ENCODE measurements at regions not wholly inside any gene's neighbourhood (a gene's known extent, or its start where the extent isn't known, plus 50 kb on each side); places are given as distances from the start of the nearest gene placed in this dataset.

GRCh38 chr18:48476550-48476917 is 62.3 kb upstream of the CTIF start:
- intact Hi-C loops (cut with micrococcal nuclease; ENCODE audit: unreplicated experiment): loop anchor here (1.0 kb wide), 3 partner anchors 129 to 188 kb away; no protein-coding TSS in a partner anchor
- Histone ChIP-seq H3K9ac (ENCODE audit: insufficient read depth, low read depth, low read length) (no peak overlapping the region), H4K20me1 (ENCODE audit: insufficient read depth, low read length) (no peaks in the 10 kb centered on the region), H3K4me3 (replicated peaks in 1 of 3; ENCODE audit: insufficient read depth in 1 of 3, low read depth in 2 of 3, low read length in 3 of 3) (no peak overlapping the region), H3K27me3 (ENCODE audit: control insufficient read depth in 1 of 2, insufficient read depth in 2 of 2, low read length in 2 of 2) (peaks cover 0 to 3% of the 10 kb centered on the region in 2 experiments; a peak in 2 of 5 replicates), H3K36me3 (replicated peaks in 1 of 2; ENCODE audit: control insufficient read depth in 1 of 2, insufficient read depth in 2 of 2, low read length in 2 of 2) (no peaks in the 10 kb centered on the region), H2AFZ (ENCODE audit: low read length) (no peak overlapping the region), H3K79me2 (ENCODE audit: insufficient read depth, low read length) (no peaks in the 10 kb centered on the region), H3K4me1 (ENCODE audit: insufficient read depth, low read length) (peaks cover 16% of the 10 kb centered on the region), H3K9me3 (ENCODE audit: low read length) (no peaks in the 10 kb centered on the region), H3K4me2 (ENCODE audit: low read depth, low read length) (peak overlapping the region; percentile 36), H3K27ac (ENCODE audit: extremely low read length, insufficient read depth, low read length) (no peak overlapping the region)
- BruUV-seq (replicated peaks): no TSS peak
- DNase-seq (ENCODE audit: low spot score) (no peak), FAIRE-seq (no peak), ATAC-seq (peak; percentile 52)
- 57% methylated on average over 3 of the region's 3 CpGs for WGBS (ENCODE audit: low lambda C conversion rate)
- POLR2A ChIA-PET: interaction anchor here (0.6 to 1.6 kb wide), 4 partner anchors 23 to 168 kb away, joined by 3 to 5 read pairs (median 4); partner anchors contain the start of gene CTIF
- CTCF ChIA-PET (ENCODE audit: low intra/inter-chr PET ratio, low total read pairs): interaction anchor here (1.1 to 3.1 kb wide), 7 partner anchors 31 to 198 kb away, joined by 3 to 21 read pairs (median 3); no protein-coding TSS in a partner anchor
- in situ Hi-C loops (cut with HindIII; ENCODE audit: extremely low pct_ligation_motif_present, low pct_unique_long_range_greater_than_20kb): loop anchor here (10.0 kb wide), 2 partner anchors 98 to 158 kb away; no protein-coding TSS in a partner anchor
- TF ChIP-seq HNF4A (CRISPR knock-in tag; IDR thresholded peaks at IDR 0.05) (0 out of 2 replicates have a peak, but pooled peaks have one; percentile 11), NR2F6 (IDR thresholded peaks at IDR 0.05) (peak; percentile 37), NR2F6 (CRISPR knock-in tag; IDR thresholded peaks at IDR 0.05) (peak; percentile 43; the same call in 1 of the 2 replicates), ZNF746 (CRISPR knock-in tag; IDR thresholded peaks at IDR 0.05) (no peak)

GRCh38 chr18:48475635-48476549 is 62.9 kb upstream of the CTIF start:
- Histone ChIP-seq H4K20me1 (ENCODE audit: insufficient read depth, low read length) (no peaks in the 10 kb centered on the region), H2AFZ (ENCODE audit: low read length) (no peak overlapping the region), H3K9me3 (ENCODE audit: low read length) (no peaks in the 10 kb centered on the region), H3K27me3 (ENCODE audit: control insufficient read depth in 1 of 2, insufficient read depth in 2 of 2, low read length in 2 of 2) (peaks cover 0 to 3% of the 10 kb centered on the region in 2 experiments; a peak in 2 of 5 replicates), H3K4me2 (ENCODE audit: low read depth, low read length) (peak overlapping the region; percentile 36), H3K79me2 (ENCODE audit: insufficient read depth, low read length) (no peaks in the 10 kb centered on the region), H3K9ac (ENCODE audit: insufficient read depth, low read depth, low read length) (no peak overlapping the region), H3K4me3 (replicated peaks in 1 of 3; ENCODE audit: insufficient read depth in 1 of 3, low read depth in 2 of 3, low read length in 3 of 3) (no peak overlapping the region), H3K36me3 (replicated peaks in 1 of 2; ENCODE audit: control insufficient read depth in 1 of 2, insufficient read depth in 2 of 2, low read length in 2 of 2) (no peaks in the 10 kb centered on the region), H3K4me1 (ENCODE audit: insufficient read depth, low read length) (peaks cover 19% of the 10 kb centered on the region), H3K27ac (ENCODE audit: extremely low read length, insufficient read depth, low read length) (no peak overlapping the region)
- FAIRE-seq (peak; percentile 90), DNase-seq (ENCODE audit: low spot score) (peak; percentile 80), ATAC-seq (peak; percentile 98)
- ChIA-PET CTCF (ENCODE audit: low intra/inter-chr PET ratio, low total read pairs) (interaction anchor here (1.1 to 3.1 kb wide), 6 partner anchors 30 to 199 kb away, joined by 3 to 21 read pairs (median 6); no protein-coding TSS in a partner anchor), POLR2A (interaction anchor here (0.6 to 1.6 kb wide), 4 partner anchors 23 to 169 kb away, joined by 3 to 5 read pairs (median 4); partner anchors contain the start of gene CTIF)
- intact Hi-C loops (cut with micrococcal nuclease; ENCODE audit: unreplicated experiment): loop anchor here (1.0 kb wide), 3 partner anchors 129 to 188 kb away; no protein-coding TSS in a partner anchor
- WGBS (ENCODE audit: low lambda C conversion rate): 22% methylated on average over 7 of the region's 8 CpGs
- in situ Hi-C loops (cut with HindIII; ENCODE audit: extremely low pct_ligation_motif_present, low pct_unique_long_range_greater_than_20kb): loop anchor here (10.0 kb wide), 2 partner anchors 99 to 159 kb away; no protein-coding TSS in a partner anchor
- no TSS peak for BruUV-seq (replicated peaks)
- no peak for TF ChIP-seq ZNF34 (CRISPR knock-in tag; IDR thresholded peaks at IDR 0.05; ENCODE audit: borderline replicate concordance)
- no peak for TF ChIP-seq ARID5B (CRISPR knock-in tag; IDR thresholded peaks at IDR 0.05)
- TF ChIP-seq SRF (IDR thresholded peaks at IDR 0.05; ENCODE audit: low read depth, low read length): no peak
- TF ChIP-seq RXRB (CRISPR knock-in tag; IDR thresholded peaks at IDR 0.05; ENCODE audit: borderline replicate concordance): peak; percentile 21; the same call in 1 of the 2 replicates
- no peak for TF ChIP-seq FOXP1 (IDR thresholded peaks at IDR 0.05)
- no peak for TF ChIP-seq FOXP1 (CRISPR knock-in tag; IDR thresholded peaks at IDR 0.05)
- TF ChIP-seq SMARCC2 (IDR thresholded peaks at IDR 0.05): no peak
- TF ChIP-seq CREM (IDR thresholded peaks at IDR 0.05): no peak
- no peak for TF ChIP-seq CREM (CRISPR knock-in tag; IDR thresholded peaks at IDR 0.05)
- TF ChIP-seq ATRX (CRISPR knock-in tag; IDR thresholded peaks at IDR 0.05; ENCODE audit: borderline replicate concordance): no peak
- TF ChIP-seq ZFY (CRISPR knock-in tag; IDR thresholded peaks at IDR 0.05): no peak
- peak; percentile 98 for TF ChIP-seq STAG1 (CRISPR knock-in tag; IDR thresholded peaks at IDR 0.05)

All from HepG2 (cell line).